T-helper 2 cell (primary cell): ENCODE measurements at regions not wholly inside any gene's neighbourhood (a gene's known extent, or its start where the extent isn't known, plus 50 kb on each side); places are given as distances from the start of the nearest gene placed in this dataset.

ENCODE experiments used
- DNase-seq, 5 experiments: peaks; one replicate each; pipeline versions ENCODE4 v3.0.0 to v3.0.0-alpha.2; 2012 to 2022

DNA sequence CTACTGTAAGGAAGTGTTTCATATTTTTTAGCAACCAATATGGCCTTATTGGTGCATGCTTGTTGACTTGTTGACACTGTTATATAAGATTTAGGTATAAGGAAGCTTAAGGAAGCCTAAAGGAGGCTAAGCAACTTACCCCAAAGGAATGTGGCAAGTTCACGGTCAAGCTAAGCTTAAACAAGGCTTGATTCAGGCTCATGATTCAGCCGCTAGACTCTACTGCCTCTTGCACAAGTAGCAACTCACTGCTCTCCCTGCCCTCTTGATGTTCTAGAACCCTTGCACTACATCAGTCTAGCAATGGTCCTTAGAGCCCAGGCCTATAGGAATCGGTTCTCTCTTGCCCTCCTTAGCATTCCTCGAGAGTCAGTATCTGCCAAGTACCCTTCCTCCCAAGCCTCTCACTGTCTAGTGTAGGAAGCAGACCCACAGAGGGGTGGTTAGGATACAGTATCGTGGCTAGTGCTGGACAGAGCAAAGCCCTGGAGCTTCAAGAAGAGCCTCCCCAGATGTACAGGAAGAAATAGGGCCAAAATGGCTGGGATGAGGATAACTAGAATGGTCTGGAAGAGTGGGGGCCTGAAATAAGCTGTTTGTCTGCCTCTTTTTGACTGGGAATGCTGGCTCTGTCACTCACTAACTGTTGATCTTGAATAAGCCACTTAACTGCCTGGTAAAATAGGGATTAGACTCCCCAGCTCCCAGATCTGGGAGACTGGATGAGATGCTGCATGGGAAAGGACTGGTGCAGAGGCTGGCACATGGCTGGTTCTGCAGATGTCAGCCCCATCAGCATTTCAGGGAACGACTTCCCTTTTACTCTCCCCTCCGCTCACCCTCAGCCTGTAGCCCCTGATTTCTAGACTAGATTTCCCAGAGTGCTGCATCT lies 122.2 kb downstream of the NAV1 start:
- no peak for DNase-seq

DNA sequence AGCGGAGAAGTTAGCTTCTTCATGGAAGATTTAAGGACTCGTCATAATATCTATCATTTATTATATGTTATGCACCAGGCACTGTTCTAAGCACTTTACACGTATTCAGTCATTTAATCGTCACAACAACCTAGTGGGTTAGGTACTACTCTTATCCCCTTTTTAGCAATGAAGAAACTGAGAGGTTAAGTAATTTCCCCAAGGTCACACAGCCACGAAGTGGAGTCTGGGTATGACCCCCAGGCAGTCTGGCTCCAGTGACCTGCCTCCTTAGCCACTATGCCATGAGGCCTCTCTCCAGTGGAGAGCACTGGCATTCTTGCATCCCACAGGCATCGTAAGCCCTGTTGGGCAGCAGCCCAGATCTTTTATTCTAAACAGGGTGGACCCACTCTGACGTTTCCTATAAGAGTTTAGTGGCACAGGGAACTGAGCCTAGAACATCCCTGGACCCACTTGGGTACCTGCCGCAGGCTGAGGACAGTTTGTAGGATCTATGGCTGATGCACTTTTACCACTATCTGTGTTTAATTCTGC lies 123.0 kb downstream of the NAV1 start:
- no peak for DNase-seq

DNA sequence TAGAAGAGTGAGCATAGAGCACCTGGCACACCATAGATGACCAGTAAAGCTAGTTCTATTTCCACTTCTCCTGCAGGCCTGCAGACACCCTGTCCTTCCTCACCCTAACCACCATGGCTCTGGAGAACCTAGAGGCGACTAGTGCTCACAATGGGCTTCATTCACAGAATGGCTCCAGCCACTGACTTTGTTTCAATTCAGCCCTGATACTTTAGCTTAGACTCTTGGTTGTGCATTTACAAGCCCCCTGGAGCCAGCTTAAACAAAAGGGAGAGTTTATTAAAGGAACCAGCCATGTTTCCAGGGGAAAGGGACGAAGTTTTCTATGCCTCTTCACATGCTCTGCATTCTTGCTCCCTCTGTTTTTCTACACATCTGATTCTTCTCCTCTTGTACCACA lies 123.7 kb downstream of the NAV1 start:
- DNase-seq, result no peak

DNA sequence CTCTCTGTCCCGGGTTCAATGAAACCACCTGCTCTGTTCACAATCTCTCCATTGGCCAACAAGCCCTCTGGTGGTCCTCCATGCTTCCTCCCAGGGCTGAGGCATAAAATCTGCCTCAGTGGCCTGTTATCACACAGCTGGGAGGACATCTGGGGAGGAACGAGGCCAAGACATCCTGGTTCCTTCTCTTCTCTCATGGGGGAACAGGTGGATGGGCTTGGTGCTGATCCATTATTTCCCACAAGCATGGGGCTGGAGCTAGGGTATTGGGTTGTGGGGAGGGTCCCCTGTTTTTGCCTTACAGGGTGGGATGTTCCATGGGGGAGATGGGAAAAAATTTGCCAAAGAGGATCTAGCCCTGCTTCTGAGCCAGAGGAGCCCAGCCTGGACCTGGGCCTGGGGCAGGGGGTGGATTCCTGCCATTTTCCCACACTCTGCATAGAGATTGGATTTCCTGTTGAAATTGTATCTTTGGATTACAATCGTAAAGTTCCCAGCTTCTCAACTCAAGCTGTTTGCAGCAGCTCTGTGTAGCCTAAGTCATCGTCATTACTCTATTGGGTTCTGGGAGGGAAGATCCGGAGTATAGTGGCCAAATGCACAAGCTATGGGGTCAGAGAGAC lies 124.7 kb downstream of the NAV1 start:
- no peak for DNase-seq

DNA sequence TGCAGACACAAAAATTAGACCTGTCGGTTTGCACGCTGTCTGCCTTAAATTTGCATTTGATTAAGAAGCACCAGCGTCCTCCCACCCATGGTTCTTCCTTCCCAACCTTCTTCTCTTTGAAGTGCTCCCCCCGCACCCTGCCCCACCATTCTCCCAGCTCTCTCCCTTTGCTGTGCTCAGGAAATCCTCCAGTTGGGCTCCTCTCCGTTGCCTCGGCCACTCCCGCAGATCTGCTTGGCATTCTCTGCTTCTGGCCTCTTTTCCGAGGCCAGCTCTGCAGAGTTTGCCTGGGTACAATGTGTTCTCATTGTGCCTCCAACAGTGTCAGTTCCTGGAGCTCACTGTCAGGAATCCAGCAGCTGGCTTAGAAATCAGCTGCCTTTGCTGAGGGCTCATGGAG lies 126.1 kb downstream of the NAV1 start:
- DNase-seq, result no peak

DNA sequence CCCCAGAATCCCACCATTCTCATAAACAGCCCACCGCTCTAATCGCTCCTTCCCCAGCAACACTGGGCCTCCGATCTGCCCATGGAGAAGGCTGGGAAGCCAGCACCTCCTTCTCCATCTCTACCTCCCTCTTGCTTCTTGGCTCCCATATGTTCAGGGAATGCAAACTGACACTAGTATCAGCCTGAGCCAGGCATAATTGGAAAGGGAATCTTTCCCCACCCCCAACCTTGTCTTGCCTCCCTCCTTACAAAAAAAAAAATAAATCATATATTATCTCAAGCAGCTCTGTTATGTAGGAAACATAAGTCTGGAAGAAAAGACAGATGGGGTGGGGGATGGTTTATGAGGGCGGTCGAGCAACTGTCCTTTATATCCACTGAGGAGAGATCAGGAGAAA lies 127.2 kb downstream of the NAV1 start:
- no peak for DNase-seq

DNA sequence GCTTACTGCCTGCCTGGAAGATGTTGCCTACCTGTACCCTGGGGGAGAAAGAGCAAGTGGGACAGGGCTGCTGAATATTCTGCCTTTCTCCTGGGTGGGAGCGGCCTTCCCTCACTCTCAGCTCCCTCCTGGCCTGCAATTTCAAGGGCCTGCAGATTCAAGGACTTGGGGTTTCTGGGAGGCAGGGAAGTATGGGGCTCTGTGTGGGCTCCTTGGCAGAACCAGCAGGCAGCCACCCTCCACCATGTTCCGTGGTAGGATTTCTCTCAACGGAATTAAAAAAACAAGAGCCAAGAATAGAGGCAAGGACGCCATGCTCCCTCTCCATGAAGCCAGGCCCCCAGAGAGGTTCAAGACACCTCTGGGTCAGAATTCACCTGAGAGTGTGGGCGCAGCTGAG lies 127.7 kb downstream of the NAV1 start:
- no peak for DNase-seq

DNA sequence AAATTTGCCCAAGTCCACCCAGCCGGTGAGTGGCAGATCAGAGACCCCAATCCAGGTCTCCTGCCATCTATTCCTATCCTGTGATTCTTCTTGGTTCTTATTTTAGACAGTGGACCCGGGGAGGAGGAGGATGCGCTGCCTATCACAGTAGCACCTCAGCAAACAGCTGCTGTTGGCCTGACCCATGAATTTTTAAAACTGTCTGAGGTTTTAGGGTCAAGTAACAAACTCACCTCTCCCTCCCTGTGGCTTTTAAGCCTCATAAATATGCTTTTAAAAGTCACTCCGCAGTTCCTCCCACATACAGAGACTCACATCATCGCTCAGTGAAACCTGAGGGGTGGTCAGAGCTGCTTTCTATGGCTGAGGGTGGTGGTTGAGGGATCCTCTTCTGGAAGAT lies 128.6 kb downstream of the NAV1 start:
- DNase-seq, result no peak

DNA sequence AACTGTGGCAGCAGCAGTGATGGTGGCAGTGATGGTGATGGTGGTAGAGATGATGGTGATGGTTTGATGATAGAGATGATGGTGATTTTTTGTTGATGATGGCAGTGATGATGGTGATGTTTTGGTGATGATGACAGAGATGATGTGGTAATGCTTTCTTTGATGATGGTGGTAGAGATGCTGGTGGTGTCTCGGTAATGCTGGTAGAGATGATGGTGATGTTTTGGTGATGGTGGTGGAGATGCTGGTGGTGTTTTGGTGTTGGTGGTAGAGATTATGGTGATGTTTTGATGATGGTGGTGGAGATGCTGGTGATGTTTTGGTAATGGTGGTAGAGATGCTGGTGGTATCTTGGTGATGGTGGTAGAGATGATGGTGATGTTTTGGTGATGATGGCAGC lies 131.6 kb downstream of the NAV1 start:
- DNase-seq, result no peak

DNA sequence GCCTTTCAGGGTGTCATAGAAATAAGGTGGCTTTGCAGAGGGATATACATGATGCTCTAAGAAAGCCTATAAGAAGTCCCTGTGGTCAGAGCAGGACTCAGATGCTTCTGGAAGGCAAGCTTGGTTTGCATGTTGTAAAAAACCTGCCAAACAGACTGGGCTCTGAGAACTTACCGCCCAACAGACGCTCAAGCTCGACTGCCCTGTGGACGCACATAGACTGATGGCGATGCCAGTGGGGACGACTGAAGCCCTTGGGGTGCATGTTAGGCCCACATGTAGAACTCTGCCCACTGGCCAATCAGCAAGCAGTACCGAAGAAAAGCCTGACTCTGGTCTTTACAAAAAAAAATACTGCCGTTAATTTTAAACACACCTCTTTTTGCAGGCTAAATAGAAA lies 133.8 kb downstream of the NAV1 start:
- no peak for DNase-seq

DNA sequence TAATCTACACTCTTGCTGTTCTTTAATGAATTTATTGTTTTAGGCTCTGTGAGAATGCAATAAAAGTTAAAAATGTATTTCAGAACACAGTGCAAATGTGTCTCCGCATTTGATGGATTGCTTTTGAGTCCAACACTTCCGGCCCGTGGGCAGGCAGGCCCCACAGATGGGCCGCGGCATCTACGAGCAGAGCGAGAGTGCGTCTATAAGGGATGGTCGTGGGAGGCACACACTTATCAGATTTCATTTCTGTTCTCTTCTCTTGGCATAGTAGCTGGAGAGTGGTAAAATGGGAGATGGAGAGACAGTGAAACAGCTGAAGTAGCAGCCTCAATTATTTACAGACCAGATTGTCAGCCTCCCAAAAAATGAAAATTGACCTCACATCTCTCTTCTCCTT lies 134.2 kb downstream of the NAV1 start:
- DNase-seq, result no peak

DNA sequence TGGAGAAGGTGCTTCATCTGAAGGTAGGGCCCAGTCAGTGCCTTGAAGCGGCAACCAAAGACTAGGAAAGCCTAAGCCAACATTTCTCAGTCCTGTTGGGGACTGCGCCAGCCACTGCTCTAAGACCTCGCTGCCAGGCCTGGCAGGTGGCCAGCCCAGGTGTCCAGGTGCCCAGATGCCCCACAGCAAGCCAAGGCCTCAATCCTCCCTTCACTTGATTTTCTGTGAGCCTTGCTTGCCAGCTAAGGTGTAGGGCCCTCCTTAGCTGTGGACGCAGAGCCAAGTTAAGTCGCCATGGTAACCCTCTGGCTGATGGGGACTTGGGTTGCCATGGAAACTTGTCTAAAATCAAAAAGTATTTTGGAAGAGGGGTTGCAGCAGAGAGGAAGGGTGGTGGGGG lies 135.0 kb downstream of the NAV1 start:
- no peak for DNase-seq

DNA sequence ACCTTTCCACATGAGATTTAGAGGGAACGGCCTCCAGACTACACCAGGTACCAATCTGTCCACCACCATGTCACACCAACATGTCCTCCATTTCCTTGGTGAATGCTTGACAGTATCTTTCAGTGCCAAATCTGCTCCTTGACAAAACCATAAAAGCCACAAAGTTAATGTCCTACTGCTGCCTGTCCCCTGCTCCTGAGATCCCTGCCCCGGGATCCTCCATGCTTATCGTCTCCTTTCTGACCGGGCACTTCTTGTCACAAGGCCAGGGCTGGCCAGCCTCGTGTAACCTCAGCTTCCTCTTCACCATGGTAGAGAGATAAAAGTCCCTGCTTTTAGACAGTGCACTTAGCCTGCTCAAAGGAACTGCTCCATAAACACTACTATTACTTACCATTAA lies 136.2 kb downstream of the NAV1 start:
- no peak for DNase-seq

DNA sequence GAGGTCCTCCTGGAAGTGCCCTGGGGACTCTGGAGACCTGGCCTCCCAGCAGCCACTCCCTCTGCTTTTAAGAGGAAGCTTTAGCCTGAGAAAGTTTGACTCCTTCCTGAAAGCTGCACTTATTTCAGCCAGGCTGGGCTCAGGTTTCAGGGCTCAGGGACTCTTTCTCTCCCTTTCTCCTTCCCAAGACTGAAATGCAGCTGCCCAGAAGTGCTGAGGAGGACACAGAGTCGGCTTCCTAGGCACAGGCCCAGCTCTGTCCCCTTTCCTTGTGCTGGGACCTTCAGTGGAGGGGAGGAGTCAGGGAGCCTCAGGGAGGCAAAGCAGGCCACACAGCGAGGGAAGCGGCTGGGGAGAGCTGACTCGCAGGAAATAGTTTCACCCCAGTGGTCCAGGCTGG lies 137.3 kb downstream of the NAV1 start:
- no peak for DNase-seq

DNA sequence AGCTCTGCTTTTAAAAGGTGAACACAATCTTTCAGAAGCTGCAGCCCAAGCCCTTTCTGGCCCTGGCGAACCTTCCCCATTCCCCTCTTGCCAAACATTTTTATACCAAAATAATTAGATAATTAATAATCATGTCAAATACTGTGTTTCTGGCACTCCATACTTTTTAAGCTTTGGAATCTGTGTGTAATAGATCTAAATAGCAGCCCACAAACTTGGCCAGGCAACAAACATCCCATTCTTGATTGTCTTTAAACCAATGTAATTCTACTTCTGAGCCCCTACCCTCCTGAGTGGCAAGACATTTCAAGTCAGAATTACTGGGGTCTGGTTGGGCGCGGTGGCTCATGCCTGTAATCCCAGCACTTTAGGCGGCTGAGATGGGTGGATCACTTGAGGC lies 137.7 kb downstream of the NAV1 start:
- DNase-seq, result no peak

DNA sequence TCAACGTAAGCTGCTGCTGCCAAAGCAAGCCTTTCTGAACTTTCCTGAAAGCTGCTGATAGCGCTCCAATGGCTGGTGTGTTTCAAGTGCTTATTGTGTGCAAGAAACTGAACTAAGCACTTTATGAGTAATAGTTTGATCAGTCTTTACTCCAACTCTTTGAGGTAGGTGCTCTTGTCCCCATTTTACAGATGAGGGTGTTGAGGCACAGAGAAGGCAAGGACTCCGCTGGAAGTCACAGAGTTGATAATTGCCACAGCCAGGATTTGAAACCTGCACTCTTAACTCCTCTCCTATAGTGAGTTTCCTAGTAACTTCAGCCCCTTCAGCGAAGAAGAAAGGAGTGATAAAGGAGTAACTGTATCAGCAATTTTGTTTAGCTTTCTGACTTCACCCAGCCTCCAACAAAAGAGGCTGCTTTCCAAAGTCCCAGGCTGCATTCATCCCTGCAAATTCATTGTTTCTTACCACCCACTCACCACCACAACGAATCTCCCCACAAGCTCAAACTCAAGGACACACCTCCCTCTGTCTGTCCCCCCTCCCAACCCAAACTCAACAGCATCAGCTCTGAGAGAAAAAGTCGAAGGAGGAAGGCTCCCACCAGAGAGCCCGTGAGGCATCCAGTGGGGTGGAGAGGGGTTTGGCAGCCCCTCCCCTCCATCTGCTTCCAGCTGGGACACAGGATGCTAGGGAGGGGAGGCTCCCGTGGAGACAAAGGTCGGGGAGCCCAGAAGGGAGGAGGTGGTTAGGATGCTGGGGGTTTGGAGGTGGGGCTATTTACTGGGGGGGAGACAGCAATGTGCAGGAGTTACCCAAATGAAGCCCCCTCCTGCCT lies 139.6 kb downstream of the NAV1 start:
- no peak for DNase-seq

DNA sequence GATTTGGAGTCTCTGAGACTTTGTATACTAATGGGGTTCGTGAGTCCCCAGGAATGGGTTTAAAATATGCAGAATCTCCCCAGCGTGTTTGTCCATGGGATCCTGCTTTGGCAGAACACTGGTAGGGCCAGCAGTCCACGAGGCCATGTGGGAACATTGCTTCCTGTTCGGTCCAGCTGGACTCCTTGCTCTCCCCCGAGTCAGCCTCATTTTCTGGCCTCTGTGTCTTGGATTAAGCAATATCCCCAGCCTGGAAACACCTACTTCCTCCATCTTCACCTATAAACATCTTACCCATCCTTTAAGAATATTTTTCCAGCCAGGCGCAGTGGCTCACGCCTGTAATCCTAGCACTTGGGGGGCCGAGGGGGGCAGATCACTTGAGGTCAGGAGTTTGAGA lies 142.4 kb downstream of the NAV1 start:
- no peak for DNase-seq

DNA sequence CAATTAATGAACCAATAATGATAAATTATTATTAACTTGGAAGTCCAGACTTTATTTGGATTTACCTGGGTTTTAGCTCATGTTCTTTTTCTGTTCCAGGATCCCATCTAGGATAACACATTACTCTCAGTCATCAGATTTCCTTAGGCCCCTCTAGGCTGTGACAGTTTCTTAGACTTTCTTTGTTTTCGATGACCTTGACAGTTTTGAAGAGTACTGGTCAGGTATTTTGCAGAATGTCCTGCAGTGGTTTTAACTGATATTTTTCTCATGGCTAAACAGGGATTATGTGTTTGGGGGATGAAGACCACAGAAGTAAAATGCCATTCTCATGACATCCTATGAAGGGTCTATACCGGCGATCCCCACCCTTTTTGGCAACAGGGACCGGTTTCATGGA lies 144.0 kb downstream of the NAV1 start:
- DNase-seq, result no peak

DNA sequence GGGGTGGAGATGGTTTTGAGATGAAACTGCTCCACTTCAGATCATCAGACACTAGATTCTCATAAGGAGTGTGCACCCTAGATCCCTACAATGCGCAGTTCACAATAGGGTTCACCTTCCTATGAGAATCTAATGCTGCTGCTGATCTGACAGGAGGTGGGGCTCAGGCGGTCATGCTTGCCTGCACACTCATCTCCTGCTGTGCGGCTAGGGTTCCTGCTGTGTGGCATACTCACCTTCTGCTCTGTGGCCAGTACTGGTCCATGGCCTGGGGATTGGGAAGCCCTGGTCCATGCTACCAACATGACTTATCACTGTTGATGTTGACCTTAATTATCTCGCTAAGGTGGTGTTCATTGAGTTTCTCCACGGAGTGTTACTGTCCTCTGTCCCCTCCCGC lies 144.5 kb downstream of the NAV1 start:
- no peak for DNase-seq

DNA sequence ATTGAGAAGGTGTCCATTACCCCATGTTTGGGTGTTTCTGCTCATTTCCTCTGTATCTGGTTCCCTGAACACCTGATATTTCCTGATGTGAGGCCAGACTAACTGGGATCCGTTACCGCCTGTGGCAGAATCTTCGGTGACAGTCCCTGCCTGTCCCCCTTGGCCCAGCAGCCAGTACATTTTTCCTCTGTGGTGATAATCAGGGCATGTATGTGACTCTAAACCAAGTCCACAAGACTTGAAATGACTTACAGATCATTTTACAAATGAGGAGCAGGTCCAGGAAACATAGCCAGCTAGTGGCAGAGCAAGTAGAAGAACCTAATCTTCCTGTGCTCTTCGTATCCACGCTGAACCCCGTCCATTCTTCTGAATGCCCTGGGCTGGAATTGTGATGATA lies 143.5 kb upstream of the IPO9 start:
- no peak for DNase-seq

DNA sequence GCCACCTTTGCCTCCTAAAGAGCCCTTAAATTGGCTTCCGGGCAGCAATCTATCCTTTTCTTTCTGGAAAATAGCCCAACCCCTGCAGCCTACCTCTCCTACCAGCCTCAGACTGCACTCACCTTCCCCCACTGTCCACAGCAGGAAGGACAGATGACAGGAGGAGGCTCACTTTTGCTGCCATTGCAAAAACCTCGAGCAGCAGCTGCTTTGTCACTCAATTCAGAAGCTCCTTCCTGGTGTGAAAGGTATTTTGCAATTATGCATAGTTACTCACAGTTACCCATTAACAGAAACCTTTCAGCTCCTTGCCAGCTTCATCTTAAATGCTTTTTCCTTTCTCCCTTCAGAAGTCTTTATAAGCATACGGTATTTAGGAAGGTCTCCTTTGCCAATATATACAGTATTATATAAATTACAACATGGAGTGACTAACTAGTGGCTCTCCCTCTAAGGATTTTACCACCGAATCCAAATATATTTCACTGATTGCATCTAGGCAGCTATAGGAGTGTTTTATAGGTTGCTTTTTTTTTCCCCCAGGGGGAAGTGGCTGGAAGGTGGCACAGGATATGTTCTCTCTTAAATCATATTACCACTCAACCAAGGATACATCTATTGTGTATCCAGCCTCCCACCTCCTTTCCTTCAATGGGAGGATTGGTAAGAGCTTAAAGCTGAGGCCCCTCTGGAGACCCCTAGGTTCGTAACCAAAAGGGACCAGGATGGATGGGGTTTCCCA lies 142.1 kb upstream of the IPO9 start:
- DNase-seq, result no peak

DNA sequence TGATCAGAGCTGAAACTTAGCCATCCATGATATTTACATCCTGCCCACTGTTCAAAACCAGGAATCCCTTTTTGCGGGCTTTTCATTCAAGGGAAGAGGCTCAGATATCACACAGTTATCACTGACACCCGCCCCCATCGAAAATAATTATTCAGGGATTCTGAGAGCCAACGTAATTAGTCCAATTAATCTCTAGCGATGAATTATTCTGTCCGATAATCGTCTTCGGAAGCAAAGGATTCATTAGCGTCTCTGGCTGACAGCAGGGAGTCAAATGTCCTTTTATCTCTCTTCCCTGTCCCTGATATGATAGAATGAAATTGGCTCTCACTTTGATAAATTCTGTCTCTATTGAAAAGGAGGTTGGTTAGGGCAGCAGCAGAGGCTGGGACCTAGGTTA lies 140.4 kb upstream of the IPO9 start:
- no peak for DNase-seq

DNA sequence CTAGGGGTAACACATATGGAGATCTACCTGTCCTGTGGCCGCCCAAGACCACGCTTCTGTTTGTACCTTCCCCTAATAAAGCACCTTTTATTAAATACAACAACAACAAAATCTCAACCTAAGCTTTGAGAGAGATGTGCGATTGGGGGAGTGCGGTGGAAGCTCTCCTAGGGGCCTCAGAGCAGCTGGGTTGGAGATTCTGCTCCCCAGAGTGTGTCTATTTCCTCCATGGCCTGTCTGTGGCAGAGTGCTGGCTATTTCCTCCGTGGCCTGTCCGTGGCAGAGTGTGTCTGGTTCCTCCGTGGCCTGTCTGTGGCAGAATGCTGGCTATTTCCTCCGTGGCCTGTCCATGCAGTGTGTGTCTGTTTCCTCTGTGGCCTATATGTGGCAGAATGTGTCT lies 139.3 kb upstream of the IPO9 start:
- no peak for DNase-seq
